ENCODE measurements at regions not wholly inside any gene's neighbourhood (a gene's known extent, or its start where the extent isn't known, plus 50 kb on each side); places are given as distances from the start of the nearest gene placed in this dataset.

DNA sequence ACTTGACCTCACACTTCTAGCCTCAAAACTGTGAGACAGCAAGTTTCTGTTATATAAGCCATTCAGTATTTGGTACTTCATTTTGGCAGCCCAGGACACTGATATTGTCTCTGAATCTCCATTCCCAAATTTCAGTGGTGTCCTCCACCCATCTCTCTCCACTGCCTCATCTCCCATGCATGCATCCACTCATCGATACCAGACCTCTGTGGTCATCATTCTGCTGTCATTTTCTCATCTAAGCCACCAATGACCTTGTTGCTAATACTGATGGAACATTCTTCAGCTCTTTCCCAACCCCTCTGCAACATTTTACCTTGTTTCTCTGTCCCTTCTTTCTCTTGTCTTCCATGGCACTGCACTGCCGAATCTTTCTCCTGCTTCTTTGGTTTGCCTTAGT, 221.8 kb downstream of the SNX18 start:
- 96 to 98% methylated on average over 2 of the region's 2 CpGs for WGBS, 2 donors
- no peaks in the 10 kb centered on the region for H3K9me3 ChIP-seq
- H3K36me3 ChIP-seq, result no peaks in the 10 kb centered on the region
- intact Hi-C loops (cut with DNase I), result no loop called here
- no peaks in the 10 kb centered on the region for H3K27me3 ChIP-seq
- H3K4me1 ChIP-seq, result peaks cover 0 to 19% (median 8%) of the 10 kb centered on the region in 4 donors
- TF ChIP-seq, protein P1, sequence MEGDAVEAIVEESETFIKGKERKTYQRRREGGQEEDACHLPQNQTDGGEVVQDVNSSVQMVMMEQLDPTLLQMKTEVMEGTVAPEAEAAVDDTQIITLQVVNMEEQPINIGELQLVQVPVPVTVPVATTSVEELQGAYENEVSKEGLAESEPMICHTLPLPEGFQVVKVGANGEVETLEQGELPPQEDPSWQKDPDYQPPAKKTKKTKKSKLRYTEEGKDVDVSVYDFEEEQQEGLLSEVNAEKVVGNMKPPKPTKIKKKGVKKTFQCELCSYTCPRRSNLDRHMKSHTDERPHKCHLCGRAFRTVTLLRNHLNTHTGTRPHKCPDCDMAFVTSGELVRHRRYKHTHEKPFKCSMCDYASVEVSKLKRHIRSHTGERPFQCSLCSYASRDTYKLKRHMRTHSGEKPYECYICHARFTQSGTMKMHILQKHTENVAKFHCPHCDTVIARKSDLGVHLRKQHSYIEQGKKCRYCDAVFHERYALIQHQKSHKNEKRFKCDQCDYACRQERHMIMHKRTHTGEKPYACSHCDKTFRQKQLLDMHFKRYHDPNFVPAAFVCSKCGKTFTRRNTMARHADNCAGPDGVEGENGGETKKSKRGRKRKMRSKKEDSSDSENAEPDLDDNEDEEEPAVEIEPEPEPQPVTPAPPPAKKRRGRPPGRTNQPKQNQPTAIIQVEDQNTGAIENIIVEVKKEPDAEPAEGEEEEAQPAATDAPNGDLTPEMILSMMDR (IDR thresholded peaks at IDR 0.05), result no peak
- no peak for TF ChIP-seq EP300 (IDR thresholded peaks at IDR 0.05)
- no peak for TF ChIP-seq POLR2A (IDR thresholded peaks at IDR 0.05)
- TF ChIP-seq POLR2AphosphoS5 (IDR thresholded peaks at IDR 0.05), result no peak
- DNase-seq, result no peak
- H3K27ac ChIP-seq, result no peak overlapping the region
- no peak overlapping the region for H3K4me3 ChIP-seq

DNA sequence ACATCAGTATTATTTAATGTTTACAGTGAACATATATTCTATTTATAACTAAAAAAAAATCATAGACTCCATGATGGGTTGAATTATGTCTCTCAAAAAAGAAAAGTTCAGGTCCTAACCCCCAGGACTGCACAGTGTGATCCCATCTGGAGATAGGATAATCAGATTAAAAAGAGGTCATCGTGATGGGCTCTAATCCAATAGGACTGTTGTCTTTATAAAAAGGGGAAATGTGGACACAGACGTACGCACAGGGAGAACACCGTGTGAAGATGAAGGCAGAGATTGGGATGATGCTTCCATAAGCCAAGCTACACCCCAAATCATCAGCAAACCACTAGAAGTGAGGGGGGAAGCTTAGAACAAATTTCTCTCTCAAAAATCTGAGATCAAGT, 221.4 kb downstream of the SNX18 start:
- Histone ChIP-seq H3K27me3 (no peaks in the 10 kb centered on the region), H3K36me3 (no peaks in the 10 kb centered on the region), H3K9me3 (no peaks in the 10 kb centered on the region), H3K27ac (no peak overlapping the region), H3K4me3 (no peak overlapping the region), H3K4me1 (peaks cover 0 to 15% (median 7%) of the 10 kb centered on the region in 4 donors)
- TF ChIP-seq POLR2AphosphoS5 (IDR thresholded peaks at IDR 0.05) (no peak), EP300 (IDR thresholded peaks at IDR 0.05) (no peak), POLR2A (IDR thresholded peaks at IDR 0.05) (no peak)
- TF ChIP-seq, protein P1 (IDR thresholded peaks at IDR 0.05), result no peak
- WGBS, 2 donors, result 89 to 95% methylated on average over 4 of the region's 4 CpGs
- intact Hi-C loops (cut with DNase I), result no loop called here
- DNase-seq, result no peak

DNA sequence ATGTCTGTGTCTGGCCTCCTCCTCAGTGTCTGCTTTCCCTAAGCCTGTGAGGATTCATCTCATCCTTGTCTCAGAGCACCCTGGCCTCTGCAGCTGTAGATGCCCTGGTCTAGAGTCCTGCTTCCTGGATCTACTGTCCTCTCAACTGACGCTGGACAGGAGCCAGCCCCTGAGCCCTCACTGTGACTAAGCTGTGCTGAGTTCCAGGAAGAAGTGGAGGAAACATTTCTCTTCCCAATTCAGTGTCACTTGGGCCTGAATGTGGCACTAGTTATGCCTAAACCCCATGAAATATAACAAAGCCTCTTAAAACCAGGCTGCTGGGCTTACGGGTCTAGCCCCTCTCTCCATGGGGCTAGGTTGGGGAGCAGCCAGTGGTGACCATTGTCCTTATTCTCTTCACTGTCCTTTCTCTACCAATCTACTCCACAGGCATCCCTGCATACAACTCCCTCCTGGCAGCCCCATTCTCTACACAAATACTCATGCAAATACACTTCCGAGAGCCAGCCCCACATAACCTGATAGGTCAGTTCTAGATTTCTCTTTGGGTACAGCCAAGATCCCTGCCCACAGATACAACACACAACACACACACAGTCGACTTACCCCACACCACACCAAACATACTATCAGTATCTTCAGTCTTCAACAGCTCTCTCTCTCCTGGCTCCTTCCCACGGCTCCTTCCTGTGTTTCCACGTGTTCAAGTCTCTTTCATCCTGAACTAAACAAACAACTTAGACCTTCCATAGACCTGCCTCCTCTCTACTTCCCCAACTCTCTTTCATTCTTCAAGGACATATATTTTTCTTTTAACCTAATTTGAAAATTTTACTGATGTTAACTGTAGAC, 220.8 kb downstream of the SNX18 start:
- Histone ChIP-seq H3K27ac (no peak overlapping the region), H3K4me1 (peaks cover 0 to 9% (median 4%) of the 10 kb centered on the region in 4 donors), H3K4me3 (no peak overlapping the region), H3K9me3 (no peaks in the 10 kb centered on the region), H3K27me3 (no peaks in the 10 kb centered on the region), H3K36me3 (no peaks in the 10 kb centered on the region)
- peak; percentile 82 for DNase-seq
- TF ChIP-seq, protein P1 (IDR thresholded peaks at IDR 0.05), result no peak
- TF ChIP-seq POLR2A (IDR thresholded peaks at IDR 0.05) (no peak), EP300 (IDR thresholded peaks at IDR 0.05) (no peak), POLR2AphosphoS5 (IDR thresholded peaks at IDR 0.05) (no peak)
- intact Hi-C loops (cut with DNase I), result no loop called here
- 65 to 71% methylated on average over 6 of the region's 6 CpGs for WGBS, 2 donors

DNA sequence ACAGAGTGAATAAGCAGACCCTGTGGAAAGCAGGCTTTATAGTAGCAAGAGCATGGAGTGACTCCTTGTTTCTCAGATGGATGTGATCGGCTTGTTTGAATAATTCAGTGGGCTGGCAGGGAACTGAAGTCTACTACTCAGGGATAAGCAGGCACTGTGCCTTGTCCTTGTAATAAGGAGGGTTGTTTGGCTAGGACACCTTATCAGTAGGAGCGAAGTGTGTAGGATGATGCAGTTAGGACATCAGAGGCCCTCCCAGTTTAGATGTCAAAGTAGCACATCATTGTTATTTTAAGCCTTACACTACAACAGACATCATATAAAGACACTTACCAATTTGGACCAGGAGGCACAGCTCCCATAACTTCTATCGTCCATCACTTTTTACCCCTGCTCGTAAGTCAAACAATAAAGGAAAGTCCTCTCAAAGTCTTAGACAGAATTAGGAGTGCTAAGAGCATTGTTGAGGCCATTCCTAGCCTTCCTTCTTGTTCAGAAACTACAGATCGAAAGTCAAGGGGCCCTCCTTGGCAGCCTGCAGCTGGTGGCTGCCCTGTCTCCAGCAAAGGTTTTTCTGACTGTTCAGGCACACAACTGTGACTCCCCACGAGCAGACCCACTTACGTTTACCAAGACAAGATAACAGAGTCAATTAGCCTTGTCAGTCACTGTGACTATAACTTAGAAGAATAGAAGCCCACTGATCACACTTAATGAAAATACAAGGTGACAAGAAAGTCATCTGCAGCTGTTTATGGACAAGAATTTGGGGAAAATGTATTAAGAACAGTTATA, 218.6 kb downstream of the SNX18 start:
- no peak for TF ChIP-seq EP300 (IDR thresholded peaks at IDR 0.05)
- TF ChIP-seq POLR2A (IDR thresholded peaks at IDR 0.05), result no peak
- no peak for TF ChIP-seq POLR2AphosphoS5 (IDR thresholded peaks at IDR 0.05)
- TF ChIP-seq, protein P1 (IDR thresholded peaks at IDR 0.05), result no peak
- Histone ChIP-seq H3K9me3 (no peaks in the 10 kb centered on the region), H3K36me3 (no peaks in the 10 kb centered on the region), H3K27me3 (no peaks in the 10 kb centered on the region), H3K27ac (no peak overlapping the region), H3K4me1 (no peaks in the 10 kb centered on the region), H3K4me3 (no peak overlapping the region)
- no peak for DNase-seq
- WGBS, 2 donors, result 86 to 88% methylated on average over 7 of the region's 7 CpGs
- intact Hi-C loops (cut with DNase I), result no loop called here
